GM12892 (cell line): ENCODE measurements at regions not wholly inside any gene's neighbourhood (a gene's known extent, or its start where the extent isn't known, plus 50 kb on each side); places are given as distances from the start of the nearest gene placed in this dataset.

ENCODE experiments used
- POLR2A ChIP-seq: IDR thresholded peaks from 2 replicates; pipeline ENCODE4 v1.6.1; 2011; ENCODE audit warnings: low read depth, low read length, control low read depth
- POLR2AphosphoS5 ChIP-seq: IDR thresholded peaks from 2 replicates; pipeline ENCODE4 v1.6.1; 2011; ENCODE audit warnings: low read depth, low read length, control low read depth

GRCh38 chr9:90477535-90477934 is 165.1 kb downstream of the DIRAS2 start:
- TF ChIP-seq POLR2A = no peak
- TF ChIP-seq POLR2AphosphoS5 = no peak
